ENCODE measurements at regions not wholly inside any gene's neighbourhood (a gene's known extent, or its start where the extent isn't known, plus 50 kb on each side); places are given as distances from the start of the nearest gene placed in this dataset.

DNA sequence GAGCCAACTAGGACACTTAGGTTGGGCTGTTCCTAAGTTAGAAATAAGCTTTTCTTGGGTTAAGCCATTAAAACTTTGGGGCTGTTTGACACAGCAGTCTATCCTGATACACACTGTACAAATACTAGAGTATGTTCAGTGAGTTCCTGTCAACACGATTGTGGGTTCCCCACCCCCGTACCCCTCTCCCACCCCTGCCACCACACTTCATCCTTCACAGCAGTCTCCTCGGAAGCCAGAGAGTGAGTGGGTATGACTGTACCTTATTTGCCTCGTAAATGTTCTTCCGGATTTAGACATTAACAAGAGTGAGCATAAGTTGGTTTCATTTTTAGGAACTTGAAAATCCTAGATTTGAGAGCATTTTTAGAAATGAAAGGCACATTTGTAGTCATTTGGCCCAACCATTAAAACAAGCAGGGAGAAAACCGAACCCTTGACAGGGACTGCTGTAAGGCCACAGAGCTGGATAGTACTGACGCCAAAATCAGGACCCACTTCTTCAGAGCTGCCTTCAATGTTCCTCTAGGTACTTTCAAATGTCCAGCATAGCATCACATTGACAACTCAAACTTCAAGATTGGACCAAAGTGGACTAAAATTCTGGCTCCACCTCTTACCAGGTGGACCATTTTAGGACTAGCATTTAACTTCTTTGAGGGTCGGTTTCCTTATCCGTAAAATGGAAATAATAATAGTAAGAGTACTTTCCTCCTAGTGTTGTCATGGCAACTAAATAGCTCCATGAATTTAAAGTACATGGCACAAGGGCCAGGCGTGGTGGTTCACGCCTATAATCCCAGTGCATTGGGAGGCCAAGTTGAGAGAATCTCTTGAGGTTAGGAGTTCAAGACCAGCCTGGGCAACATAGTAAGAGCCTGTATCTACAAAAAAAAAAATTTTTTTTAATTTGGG lies 166.3 kb upstream of the SERTAD2 start:
- WGBS (ENCODE audit: low lambda C conversion rate): 90% methylated on average over 11 of the region's 11 CpGs

DNA sequence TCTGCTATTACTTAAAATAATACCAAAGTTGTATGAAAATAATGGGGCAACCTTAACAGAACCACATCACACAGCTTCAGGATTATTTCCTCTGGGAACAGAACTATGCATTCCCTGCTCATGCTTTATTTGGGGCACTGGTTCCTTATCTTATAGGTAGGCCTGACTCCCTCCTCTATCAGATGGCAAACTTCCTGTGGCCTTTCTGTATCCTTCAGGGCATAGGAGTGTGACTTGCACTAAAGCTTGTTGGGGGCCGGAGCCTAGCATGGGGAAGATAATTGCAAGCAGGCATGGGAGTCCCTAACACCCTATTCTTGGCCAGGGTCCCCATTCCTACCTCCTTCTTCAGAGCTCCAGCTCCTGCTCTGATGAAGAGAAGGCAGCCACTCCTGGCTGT lies 167.2 kb upstream of the SERTAD2 start:
- H4K20me1 ChIP-seq (ENCODE audit: insufficient read depth): no peaks in the 10 kb centered on the region
- H2AFZ ChIP-seq (ENCODE audit: low read depth): no peak overlapping the region
- no peaks in the 10 kb centered on the region for H3K9me2 ChIP-seq
- POLR2A ChIA-PET: no interaction called here
- peaks cover 0 to 3% of the 10 kb centered on the region in 2 experiments; a peak in 1 of 4 replicates for H3K4me1 ChIP-seq (ENCODE audit: control insufficient read depth in 1 of 2, insufficient read depth in 2 of 2, low read depth in 1 of 2, low read length in 1 of 2)
- WGBS (ENCODE audit: low lambda C conversion rate): 100% methylated on average over 1 of the region's 1 CpG
- no peaks in the 10 kb centered on the region for H3K27me3 ChIP-seq (ENCODE audit: insufficient read depth)
- CTCF ChIA-PET: interaction anchor here (1.0 to 1.3 kb wide), 2 partner anchors 11 to 28 kb away, joined by 3 to 7 read pairs; no protein-coding TSS in a partner anchor
- no peaks in the 10 kb centered on the region for H3F3A ChIP-seq (replicated peaks; ENCODE audit: insufficient read depth)
- no peak overlapping the region for H3K9ac ChIP-seq
- H3K4me3 ChIP-seq (ENCODE audit: low read depth in 2 of 2, low read length in 1 of 2): no peak overlapping the region
- H3K36me3 ChIP-seq (replicated peaks in 1 of 2; ENCODE audit: control insufficient read depth in 1 of 2, insufficient read depth in 2 of 2, low read length in 1 of 2): no peaks in the 10 kb centered on the region
- no peak for DNase-seq
- H3K79me2 ChIP-seq (ENCODE audit: insufficient read depth): no peaks in the 10 kb centered on the region
- TF ChIP-seq TEAD4 (IDR thresholded peaks at IDR 0.05; ENCODE audit: borderline replicate concordance, insufficient read depth) (no peak), POLR2AphosphoS5 (IDR thresholded peaks at IDR 0.05; ENCODE audit: low read depth, low read length) (no peak), ELF1 (IDR thresholded peaks at IDR 0.05) (no peak), EP300 (IDR thresholded peaks at IDR 0.05; ENCODE audit: borderline replicate concordance in 1 of 2, low read depth in 1 of 2, low read length in 1 of 2) (no peak), MXI1 (IDR thresholded peaks at IDR 0.05; ENCODE audit: low read depth, low read length) (no peak), SIN3A (IDR thresholded peaks at IDR 0.05; ENCODE audit: borderline replicate concordance, low read depth, low read length) (no peak), FOXJ3 (CRISPR knock-in tag; IDR thresholded peaks at IDR 0.05) (no peak), YY1 (IDR thresholded peaks at IDR 0.05; ENCODE audit: low read depth) (no peak)
- no peaks in the 10 kb centered on the region for H3K9me3 ChIP-seq
- H3K4me2 ChIP-seq: no peak overlapping the region
- H3K27ac ChIP-seq (ENCODE audit: low read depth in 2 of 2, low read length in 1 of 2): no peak overlapping the region

More for the DNA sequence above, 166.3 kb upstream of the SERTAD2 start:
- Histone ChIP-seq H3K9ac (no peak overlapping the region), H3K36me3 (replicated peaks in 1 of 2; ENCODE audit: control insufficient read depth in 1 of 2, insufficient read depth in 2 of 2, low read length in 1 of 2) (no peaks in the 10 kb centered on the region), H4K20me1 (ENCODE audit: insufficient read depth) (no peaks in the 10 kb centered on the region), H3K27me3 (ENCODE audit: insufficient read depth) (no peaks in the 10 kb centered on the region), H3F3A (replicated peaks; ENCODE audit: insufficient read depth) (no peaks in the 10 kb centered on the region), H3K9me2 (no peaks in the 10 kb centered on the region), H3K27ac (ENCODE audit: low read depth in 2 of 2, low read length in 1 of 2) (no peak overlapping the region), H3K4me2 (no peak overlapping the region), H3K9me3 (no peaks in the 10 kb centered on the region), H3K4me1 (ENCODE audit: control insufficient read depth in 1 of 2, insufficient read depth in 2 of 2, low read depth in 1 of 2, low read length in 1 of 2) (peaks cover 0 to 3% of the 10 kb centered on the region in 2 experiments; a peak in 1 of 4 replicates), H3K4me3 (ENCODE audit: low read depth in 2 of 2, low read length in 1 of 2) (no peak overlapping the region), H3K79me2 (ENCODE audit: insufficient read depth) (no peaks in the 10 kb centered on the region), H2AFZ (ENCODE audit: low read depth) (0 out of 2 replicates have a peak overlapping the region, but pooled peaks have one; percentile 56)
- no peak for DNase-seq
- ChIA-PET CTCF (interaction anchor here (1.0 to 1.7 kb wide), 3 partner anchors 12 to 27 kb away, joined by 3 to 7 read pairs (median 6); no protein-coding TSS in a partner anchor), POLR2A (no interaction called here)
- TF ChIP-seq, protein P1, sequence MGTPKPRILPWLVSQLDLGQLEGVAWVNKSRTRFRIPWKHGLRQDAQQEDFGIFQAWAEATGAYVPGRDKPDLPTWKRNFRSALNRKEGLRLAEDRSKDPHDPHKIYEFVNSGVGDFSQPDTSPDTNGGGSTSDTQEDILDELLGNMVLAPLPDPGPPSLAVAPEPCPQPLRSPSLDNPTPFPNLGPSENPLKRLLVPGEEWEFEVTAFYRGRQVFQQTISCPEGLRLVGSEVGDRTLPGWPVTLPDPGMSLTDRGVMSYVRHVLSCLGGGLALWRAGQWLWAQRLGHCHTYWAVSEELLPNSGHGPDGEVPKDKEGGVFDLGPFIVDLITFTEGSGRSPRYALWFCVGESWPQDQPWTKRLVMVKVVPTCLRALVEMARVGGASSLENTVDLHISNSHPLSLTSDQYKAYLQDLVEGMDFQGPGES (IDR thresholded peaks at IDR 0.05; ENCODE audit: low read depth, low read length): no peak
- TF ChIP-seq EP300 (IDR thresholded peaks at IDR 0.05; ENCODE audit: borderline replicate concordance in 1 of 2, low read depth in 1 of 2, low read length in 1 of 2) (no peak), RAD21 (IDR thresholded peaks at IDR 0.05; ENCODE audit: low read length) (no peak), TAF1 (IDR thresholded peaks at IDR 0.05; ENCODE audit: borderline replicate concordance, low read depth, low read length) (no peak), FOXM1 (IDR thresholded peaks at IDR 0.05; ENCODE audit: low read depth) (no peak), FOSL2 (IDR thresholded peaks at IDR 0.05; ENCODE audit: borderline replicate concordance, low read depth) (no peak)
